GM12872 (cell line): ENCODE measurements at regions not wholly inside any gene's neighbourhood (a gene's known extent, or its start where the extent isn't known, plus 50 kb on each side); places are given as distances from the start of the nearest gene placed in this dataset.

ENCODE experiments used
- CTCF ChIP-seq: IDR thresholded peaks from 3 replicates; pipeline ENCODE4 v1.5.1; 2011; ENCODE audit warnings: low read depth, mild to moderate bottlenecking, low read length, moderate library complexity; ENCODE audit not compliant: insufficient read depth

- TF ChIP-seq CTCF, result no peak
These were observed 227.7 kb upstream of the CRY1 start for GRCh38 chr12:107320929-107321631.

GRCh38 chr12:107322063-107322462 is 228.7 kb upstream of the CRY1 start:
- TF ChIP-seq CTCF, result no peak

- TF ChIP-seq CTCF, result no peak
These were observed 231.8 kb upstream of the CRY1 start for GRCh38 chr12:107325075-107325608.

GRCh38 chr12:107326237-107326636 is 232.9 kb upstream of the CRY1 start:
- no peak for TF ChIP-seq CTCF

- no peak for TF ChIP-seq CTCF
These were observed 234.4 kb upstream of the CRY1 start for GRCh38 chr12:107327651-107328182.

- TF ChIP-seq CTCF, result no peak
These were observed 235.2 kb upstream of the CRY1 start for GRCh38 chr12:107328442-107329133.

- no peak for TF ChIP-seq CTCF
These were observed 236.4 kb upstream of the CRY1 start for GRCh38 chr12:107329569-107330324.
